GM19463 (cell line): ENCODE measurements at regions not wholly inside any gene's neighbourhood (a gene's known extent, or its start where the extent isn't known, plus 50 kb on each side); places are given as distances from the start of the nearest gene placed in this dataset.
"Not testable (repeated sequence)": the region's sequence is repeated elsewhere in the genome, so short reads cannot be mapped to it uniquely, and the experiment has no call there.

ENCODE experiments used
- ATAC-seq: cut with Tn5 transposase; IDR thresholded peaks from one replicate; pipeline ENCODE4 v1.9.1; 2021; ENCODE audit warnings: mild to moderate bottlenecking, moderate library complexity; ENCODE audit not compliant: unreplicated experiment

DNA sequence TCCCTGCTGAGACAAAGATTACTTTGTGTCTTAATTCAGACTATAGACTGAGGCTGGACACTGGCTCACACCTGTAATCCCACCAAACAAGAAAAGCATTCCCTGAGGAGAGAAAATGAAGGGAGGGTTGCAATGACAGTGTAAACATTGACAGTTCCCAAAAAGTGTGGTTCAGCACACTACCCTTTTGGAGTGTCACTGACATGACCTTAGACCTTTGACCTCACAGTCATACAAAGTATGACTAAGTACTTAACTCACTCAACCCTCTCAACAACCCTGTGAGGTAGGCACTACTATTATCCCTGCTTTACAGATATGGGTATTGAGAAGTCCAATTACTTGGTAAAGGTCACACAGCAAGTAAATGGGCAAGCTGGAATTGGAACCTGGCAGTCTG is 341.7 kb downstream of the LRRC3B start:
- no peak for ATAC-seq

DNA sequence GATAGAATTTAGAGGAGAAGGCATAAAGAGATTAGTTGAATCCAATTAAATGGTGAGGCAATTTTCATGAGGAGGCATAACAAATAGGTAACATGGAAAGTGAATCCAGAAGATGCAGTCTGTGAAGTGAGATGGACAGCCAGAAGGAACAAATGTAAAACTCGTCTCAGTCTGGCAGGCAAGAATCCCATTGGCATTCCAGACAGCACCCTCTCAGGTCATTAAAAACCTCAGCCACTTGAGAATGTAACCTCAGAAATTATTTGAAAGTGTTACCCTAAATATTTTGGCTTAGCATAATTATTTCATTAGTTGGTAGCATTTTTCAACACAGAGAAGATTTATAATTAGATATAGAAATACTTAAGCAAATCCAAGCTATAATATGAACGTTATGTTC is 342.3 kb downstream of the LRRC3B start:
- no peak for ATAC-seq

DNA sequence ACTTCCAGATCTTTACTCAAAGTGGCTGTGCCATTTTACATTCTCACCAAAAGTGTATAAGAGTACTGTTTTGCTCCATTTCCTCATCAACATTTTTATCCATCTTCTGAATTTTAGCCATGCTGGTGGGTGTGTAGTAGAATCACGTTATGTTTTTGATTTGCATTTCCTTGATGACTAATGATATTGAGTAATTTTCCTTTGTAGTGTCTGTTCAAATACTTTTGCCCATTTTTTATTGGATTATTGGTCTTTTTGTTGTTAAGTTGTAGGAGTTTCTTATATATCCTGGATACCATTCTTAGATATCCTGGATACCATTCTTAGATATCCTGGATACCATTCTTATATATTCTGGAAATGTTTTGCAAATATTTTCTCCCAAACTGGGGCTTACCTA is 344.9 kb downstream of the LRRC3B start:
- ATAC-seq = no peak

DNA sequence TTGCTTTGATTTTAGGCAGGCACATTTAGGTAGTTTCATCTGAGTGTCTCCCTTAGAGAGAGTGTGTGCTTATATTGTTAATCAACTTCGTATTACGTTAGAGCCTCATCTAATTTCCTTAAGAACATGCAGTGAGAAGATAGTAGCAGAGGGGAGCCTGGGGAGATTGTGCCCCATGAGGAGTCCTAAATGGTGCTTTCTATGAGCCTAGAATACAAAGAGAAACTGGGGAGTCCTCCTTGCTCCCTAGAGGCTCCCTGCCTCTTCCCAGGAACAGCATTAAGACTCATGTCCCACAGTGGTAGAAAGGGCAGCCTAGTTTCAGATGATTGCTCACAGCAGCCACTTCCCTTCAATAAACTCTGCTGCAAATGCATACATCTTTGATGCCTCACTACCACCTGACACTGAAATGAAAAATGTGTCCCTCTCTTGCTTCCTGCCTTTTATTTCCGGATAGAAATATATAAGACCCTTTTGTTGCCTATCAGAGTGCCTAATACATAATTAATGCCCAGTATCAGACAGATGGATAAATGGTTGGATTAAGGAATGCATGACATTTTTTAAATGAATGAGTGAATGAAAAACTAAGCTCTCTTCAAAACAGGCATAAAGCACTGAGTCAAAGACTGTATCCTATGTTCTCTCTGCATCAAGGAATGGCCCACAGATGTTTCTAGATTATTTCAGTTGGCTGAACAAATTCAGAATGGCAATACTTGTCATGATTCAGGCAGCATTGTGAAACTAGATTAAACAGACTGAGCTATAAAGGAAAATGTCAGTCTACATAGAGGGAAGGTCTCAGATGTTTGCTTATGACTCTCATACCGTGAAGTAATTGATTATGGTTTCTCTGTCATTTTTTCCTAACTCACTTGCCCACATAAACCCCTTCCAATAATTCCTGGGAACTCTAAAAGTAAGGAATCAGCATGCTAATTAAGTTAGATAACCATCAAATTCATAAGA is 362.1 kb downstream of the LRRC3B start:
- ATAC-seq = no peak

DNA sequence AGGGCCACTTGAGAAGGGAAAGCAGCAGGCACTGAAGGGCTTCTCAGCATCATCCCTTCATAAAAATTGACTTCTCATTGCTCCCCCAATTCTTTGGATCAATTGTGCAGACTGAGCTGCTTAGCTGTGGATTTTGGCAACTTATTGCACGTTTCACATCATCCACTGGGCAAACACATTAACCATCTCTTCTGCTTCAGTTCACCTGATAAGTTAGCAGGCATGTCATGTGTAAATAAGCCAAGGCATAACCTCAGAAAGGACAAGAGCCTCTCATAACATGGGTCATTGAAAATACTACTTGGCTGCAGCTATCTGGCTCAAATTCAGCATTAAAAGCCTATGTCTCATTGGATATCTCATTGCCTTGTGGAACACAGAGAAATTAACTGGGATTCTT is 366.5 kb downstream of the LRRC3B start:
- ATAC-seq = no peak

DNA sequence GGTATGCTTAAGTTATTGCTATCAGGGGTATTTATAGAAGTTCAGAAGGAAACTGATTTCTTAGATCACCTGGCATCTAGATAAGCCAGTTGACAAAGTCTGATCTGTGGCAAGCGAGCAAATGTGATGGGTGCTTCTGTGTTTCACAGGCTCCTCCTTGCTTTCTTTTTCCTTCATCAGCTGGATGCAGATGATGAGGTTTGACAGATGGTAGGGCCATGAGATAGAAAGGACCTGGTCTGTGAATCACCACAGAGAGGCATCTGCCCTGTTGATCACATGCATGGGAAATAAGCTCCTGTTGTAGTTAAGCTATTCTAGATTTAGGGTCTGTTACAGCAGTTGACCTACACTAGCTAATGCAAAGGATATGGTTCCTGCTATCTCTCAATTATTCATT is 372.0 kb downstream of the NEK10 start:
- ATAC-seq = no peak

DNA sequence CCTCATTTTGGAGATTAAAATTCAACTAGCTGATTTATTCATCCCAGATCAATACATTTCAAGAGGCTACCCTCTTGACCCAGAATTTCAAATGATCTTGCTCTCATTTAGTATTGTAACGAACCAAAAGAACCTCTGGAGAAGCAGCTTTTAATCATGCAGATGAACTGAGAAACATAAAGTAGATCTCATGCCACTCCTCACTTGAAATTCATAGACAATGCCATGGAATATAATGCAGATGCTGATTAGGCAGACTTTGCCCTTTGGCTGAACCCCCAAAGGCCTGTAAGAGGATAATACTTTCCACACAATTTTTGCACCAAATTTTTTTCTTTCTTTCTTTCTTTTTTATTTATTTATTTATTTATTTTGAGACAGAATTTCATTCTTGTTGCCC is 358.3 kb downstream of the NEK10 start:
- no peak for ATAC-seq

DNA sequence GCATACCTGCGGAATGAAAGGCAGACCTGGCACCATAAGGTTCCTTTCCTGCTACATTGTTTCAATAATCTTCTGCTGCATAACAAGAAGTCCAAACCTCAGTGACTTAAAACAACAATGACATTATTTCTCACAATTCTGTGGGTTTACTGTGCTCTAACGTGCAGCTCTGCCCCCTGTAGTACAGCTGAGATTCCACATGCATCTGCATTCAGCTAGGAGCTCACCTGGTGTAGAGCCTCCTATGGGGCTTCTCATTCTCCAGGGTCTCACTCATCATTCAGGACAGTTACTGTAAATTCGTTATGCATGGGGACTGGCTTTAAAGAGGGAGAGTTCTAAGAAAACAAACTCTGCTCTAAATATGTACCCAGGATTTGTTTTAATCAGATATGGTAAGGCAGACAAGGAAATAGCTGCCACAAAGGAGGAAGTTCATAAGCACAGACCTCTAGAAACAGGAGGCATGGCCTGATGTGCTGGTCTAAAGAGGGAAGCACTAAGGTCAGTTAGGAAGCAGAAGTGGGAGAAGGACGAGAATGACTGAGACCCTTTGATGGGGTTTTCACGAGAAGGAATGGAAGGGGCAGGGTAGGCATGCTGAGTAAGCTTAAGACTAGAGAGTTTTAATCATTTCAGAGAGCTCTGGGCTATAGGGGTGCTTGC is 347.0 kb downstream of the NEK10 start:
- no peak for ATAC-seq

DNA sequence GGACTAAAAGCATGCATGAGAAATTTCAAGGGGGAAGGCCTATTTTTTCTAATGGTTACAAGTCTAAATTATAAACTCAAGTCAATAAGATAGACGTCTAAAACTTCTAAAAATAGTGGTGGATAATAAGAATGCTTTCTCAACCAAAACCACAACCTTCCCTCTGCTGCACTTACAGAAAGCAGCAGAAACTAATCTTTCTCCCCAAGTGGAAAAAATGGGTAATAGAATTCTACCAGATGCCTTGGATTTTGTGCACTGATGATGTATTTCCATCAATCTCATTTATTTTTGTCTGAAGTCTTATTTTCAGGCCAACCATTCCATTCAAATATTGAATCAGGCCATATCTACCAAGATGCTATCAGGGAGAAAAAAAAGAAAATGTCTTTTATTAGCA is 344.7 kb downstream of the NEK10 start:
- no peak for ATAC-seq

DNA sequence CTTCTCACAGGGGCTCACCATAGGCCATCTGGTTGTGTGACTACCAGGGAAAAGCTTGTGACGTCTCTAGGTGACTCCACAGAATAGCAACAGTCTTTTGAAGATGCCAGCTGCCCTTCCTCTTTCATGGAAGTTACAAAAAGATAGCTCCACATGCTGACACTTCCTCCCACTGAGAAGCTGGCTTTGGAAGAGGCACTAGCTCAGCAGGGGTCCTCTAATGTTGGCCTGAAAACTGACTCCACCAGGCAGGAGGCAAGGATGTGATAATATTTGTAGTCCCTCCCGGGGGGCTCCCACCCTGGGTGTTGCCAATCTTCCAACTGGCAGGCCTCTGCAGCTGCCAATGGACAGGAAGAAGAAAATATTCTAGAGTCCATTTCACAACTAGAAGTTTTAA is 343.5 kb downstream of the NEK10 start:
- no peak for ATAC-seq

DNA sequence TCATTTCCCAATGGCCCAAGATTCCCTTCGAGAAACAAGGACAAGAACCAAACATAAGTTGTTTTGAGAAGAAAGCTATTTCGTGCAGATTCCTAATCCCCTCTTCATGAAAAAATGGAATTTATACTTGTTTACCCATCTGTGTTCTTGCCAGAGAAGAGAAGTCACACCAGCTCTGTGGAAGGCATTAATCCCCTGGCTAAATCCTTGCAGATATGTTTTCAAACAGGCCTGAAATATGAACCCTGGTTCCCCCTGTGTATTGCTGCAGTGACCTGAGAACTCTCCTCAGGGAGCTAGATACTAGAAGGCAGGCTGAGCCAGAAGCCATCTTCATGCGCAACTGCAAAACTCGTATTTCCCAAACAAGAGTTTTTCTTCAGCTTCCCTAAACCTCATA is 337.7 kb downstream of the NEK10 start:
- ATAC-seq = no peak

DNA sequence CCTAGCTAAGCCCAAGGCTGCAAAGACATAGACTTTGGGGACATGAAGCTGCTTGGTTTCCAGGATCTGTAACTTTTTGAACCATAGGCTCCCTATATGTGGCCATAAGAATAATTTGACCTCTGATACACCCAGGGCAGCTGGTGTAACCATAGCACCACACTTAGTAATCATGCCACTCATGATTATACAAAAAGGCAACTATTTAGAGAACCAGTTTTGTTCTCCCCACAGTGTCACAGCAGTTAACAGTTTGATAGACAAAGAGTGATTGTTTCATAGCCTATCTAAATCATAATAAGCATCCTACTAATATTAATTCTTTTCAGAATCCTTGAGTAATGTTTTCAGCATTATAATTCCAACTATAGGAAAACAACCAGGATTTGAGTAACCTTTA is 334.9 kb downstream of the NEK10 start:
- no peak for ATAC-seq

DNA sequence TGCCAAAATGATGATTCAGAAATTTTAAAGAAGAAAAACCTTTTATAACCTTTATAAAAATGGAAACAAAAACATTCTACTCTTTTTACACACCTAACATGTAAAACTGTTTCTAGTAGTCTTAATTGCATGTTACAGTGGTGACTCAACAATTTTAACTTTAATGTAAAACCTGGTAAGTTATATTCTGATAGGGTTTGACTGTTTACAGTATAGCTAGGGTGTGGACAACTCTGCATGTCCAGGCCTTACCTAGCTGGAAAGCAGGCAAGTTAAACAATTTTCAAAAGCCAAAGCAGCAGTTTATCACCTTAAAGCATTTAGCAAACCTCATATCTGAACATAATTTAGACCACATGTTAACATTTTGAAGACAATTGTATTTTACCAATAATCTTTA is 328.5 kb downstream of the NEK10 start:
- ATAC-seq = no peak

DNA sequence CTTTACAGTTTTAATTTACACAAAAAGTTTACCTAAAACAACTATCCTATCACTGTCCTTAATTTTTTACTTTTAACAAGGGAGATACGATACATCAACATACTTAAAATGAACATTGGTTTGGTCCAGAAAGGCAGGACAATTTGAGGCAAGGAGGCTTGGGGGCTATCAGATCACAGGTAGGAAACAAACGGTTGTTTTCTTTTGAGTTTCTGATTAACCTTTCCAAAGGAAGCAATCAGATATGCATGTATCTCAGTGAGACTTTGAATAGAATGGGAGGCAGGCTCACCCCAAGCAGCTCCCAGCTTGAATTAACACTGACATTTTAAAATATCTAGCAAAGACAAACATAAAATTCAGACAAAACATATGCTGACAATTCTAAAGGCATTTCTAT is 326.6 kb downstream of the NEK10 start:
- not testable (repeated sequence) for ATAC-seq

DNA sequence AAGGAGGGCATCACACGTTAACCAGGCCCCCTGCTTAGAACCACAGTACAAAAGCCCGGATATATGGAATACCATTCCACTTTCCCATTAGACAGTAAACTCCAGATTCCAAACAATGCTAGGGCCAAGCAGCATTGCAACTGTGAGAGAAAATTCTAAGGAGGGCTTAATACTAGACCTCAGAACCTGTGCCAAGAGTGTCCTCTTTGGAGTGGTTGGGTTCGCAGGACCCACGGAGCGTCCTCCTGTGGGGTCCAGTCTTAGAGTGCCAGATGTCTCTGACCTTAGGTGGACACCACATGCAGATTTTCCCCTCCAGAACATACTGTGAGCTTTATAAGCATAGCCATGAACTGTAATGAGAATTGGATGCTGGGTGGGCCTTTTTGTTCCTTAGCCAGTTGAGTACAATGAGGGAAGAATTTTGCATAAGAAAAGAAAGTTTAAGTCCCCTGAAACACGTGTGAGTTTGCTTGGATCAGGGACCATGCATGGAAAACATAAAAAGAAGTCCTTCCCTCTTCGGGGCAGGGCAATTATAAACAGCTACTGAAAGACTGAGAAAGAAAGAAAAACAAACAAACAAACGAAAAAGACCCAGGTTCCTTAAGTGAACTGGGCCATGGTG is 325.7 kb downstream of the NEK10 start:
- ATAC-seq = no peak

DNA sequence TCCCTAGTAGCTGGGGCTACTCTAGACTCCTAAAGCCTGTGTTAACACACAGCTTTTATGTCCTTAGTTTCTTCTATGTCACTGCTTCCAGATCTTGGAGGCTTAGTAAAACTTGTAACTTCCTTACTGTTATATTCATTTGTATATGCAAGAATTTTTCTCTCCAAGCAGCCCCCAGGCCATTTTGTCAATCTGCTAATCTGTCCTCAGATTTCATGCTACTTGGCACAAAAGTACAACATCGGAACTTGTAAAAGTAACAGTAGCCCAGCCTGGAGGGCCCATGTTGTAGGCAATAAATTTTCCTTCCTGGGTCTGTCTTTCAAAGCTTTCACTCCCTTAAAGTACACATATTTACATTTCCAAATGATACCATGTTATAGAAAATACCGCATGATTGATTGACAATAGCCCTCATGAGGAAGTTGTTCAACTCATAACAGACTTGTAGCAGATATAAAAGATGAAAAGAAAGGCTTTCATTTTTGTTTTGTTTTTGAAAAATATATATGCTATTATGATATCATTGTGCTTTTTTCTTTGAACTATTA is 324.2 kb downstream of the NEK10 start:
- no peak for ATAC-seq

DNA sequence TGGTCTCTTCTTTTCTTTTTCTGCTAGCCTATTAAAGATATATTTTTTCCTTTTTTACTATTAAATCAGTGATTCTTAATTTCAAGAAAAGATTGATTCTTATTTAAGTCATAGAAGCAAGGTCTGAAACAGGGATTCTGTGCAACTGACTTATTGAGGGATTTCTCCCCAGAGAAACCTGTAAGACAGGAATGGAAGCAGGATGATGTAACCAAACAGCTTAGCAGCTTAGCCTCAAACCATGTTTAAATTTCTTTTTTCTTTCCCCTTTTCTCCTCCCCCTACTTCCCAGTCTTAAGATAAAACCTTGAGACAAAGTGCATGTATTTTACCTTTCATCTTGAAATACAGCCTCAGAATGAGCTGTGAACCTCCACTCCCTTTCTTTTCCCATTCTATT is 322.8 kb downstream of the NEK10 start:
- no peak for ATAC-seq

DNA sequence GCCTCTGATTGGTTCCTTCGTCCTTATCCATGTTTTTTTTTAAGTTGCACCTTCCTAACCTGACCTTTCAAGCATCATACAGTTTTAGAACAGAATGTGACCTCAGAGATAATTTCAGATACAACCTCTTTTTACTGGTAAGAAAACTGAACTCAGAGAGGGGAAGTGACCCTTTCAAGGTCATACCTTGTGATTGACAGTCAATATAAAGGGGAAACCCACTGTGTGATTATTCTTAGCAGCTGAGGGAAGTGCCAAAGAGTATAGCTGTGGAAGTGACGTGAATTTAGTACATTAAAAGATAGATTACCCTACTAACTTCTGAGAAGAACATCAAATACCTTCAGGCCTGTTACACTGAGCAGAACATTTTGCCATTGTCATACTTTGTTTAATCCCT is 319.4 kb downstream of the NEK10 start:
- ATAC-seq = no peak

DNA sequence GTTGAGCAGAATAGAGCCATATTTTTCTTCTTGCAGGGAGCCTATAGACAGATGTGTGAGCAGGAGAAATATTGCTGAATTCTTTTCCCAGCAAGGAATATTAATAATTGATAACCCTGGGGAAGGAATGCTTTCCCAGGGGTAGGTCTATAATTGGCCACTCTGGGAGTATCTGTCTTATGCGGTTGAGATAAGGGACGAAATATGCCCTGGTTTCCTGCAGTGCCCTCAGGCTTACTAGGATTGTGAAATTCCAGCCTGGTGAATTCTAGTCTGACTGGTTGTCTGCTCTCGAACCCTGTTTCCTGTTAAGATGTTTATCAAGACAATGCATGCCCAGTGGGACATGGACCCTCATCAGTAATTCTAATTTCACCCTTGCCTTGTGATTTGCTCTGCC is 317.7 kb downstream of the NEK10 start:
- ATAC-seq = not testable (repeated sequence)

DNA sequence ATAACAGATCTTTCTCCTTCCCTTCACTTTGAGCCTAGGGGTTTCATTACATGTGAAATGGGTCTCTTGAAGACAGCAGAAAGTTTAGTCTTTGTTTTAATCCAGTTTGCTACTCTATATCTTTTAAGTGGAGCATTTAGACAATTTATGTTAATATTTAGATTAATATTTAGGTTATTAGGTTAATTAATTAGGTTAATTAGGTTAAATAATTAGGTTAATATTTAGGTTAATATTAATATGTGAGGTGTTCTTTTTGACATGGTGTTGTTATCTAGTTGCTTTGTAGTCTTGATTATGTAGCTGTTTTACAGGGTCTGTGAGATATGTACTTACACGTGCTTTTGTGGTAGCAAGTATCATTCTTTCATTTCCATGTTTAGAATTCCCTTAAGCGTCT is 312.9 kb downstream of the NEK10 start:
- no peak for ATAC-seq

DNA sequence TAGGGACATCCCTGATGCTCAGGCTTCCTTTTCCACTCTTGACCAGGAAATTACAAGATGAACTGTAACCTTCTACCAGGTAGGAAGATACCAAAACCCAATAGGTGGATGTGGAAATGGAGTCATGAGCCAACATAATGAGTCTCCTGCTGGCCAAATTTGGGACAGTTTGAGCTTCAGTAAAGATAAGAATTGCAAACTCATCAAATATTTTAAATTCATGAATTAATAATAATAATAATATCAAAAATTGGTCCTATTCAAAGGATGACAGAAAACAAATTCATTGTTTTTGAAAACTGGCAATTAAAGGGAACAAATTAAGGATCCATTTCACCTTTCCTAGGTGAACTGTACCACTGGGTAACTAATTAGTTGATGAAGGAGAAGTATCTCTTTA is 309.7 kb downstream of the NEK10 start:
- no peak for ATAC-seq
